Tibial nerve (tissue), 4 donors: ENCODE measurements at regions not wholly inside any gene's neighbourhood (a gene's known extent, or its start where the extent isn't known, plus 50 kb on each side); places are given as distances from the start of the nearest gene placed in this dataset.

Experiments used
- DNase-seq, 2 donors: peaks; one replicate each; pipeline ENCODE4 v3.0.0-alpha.2; 2019; ENCODE audit warnings: low spot score in 2 of 2
- H3K27ac ChIP-seq, 4 donors: fragments of 200-600 bp; sonication (generic) in 3 of 4; one replicate each; pipeline ENCODE4 v1.5.1; 2017 to 2019; ENCODE audit warnings: mild to moderate bottlenecking in 1 of 4
- H3K27me3 ChIP-seq, 2 donors: fragments of 200-600 bp; sonication (generic) in 1 of 2; one replicate each; pipeline versions ENCODE4 v1.5.1 to v1.6.0; 2017 to 2019
- H3K36me3 ChIP-seq, 3 donors: fragments of 200-600 bp; sonication (generic); one replicate each; pipeline ENCODE4 v1.5.1; 2018 to 2019
- H3K4me1 ChIP-seq, 4 donors: fragments of 200-600 bp; sonication (generic) in 3 of 4; one replicate each; pipeline ENCODE4 v1.5.1; 2017 to 2019
- H3K4me3 ChIP-seq, 4 donors: fragments of 200-600 bp; sonication (generic) in 3 of 4; one replicate each; pipeline ENCODE4 v1.5.1; 2017 to 2019; ENCODE audit warnings: mild to moderate bottlenecking in 1 of 4, moderate library complexity in 1 of 4
- H3K9me3 ChIP-seq, 4 donors: fragments of 200-600 bp; sonication (generic) in 3 of 4; one replicate each; pipeline ENCODE4 v1.5.1; 2017 to 2019
- CTCF ChIP-seq, 5 experiments: fragments of 200-600 bp in 3 of 5; fragments of 450-650 bp in 2 of 5; sonication (generic) in 3 of 5; IDR thresholded peaks; one replicate each; pipeline ENCODE4 v1.5.1; 2016 to 2019; ENCODE audit warnings: antibody characterized with exemption in 5 of 5, mild to moderate bottlenecking in 3 of 5, moderate library complexity in 2 of 5
- EP300 ChIP-seq, 2 donors: sonication (generic); formaldehyde crosslinking; IDR thresholded peaks; one replicate each; pipeline ENCODE4 v1.6.1; 2017; ENCODE audit warnings: antibody characterized with exemption in 2 of 2, mild to moderate bottlenecking in 1 of 2
- POLR2A ChIP-seq, 2 donors: fragments of 450-650 bp; IDR thresholded peaks; one replicate each; pipeline ENCODE4 v1.6.1; 2017; ENCODE audit warnings: antibody characterized with exemption in 2 of 2, mild to moderate bottlenecking in 2 of 2, moderate library complexity in 2 of 2
- WGBS, 2 donors: methylation state at CpG; one replicate each; pipeline ENCODE4 v1.1.5; 2018; 5-methylcytosine and 5-hydroxymethylcytosine counted together

GRCh38 chr2:192443831-192444230, 249.1 kb upstream of the TMEFF2 start:
- Histone ChIP-seq H3K4me1 (no peaks in the 10 kb centered on the region), H3K9me3 (no peaks in the 10 kb centered on the region), H3K36me3 (no peaks in the 10 kb centered on the region), H3K4me3 (no peak overlapping the region), H3K27ac (no peak overlapping the region), H3K27me3 (no peaks in the 10 kb centered on the region)
- WGBS, 2 donors = 45 to 50% methylated on average over 2 of the region's 2 CpGs
- no peak for TF ChIP-seq CTCF (IDR thresholded peaks at IDR 0.05)
- no peak for TF ChIP-seq POLR2A (IDR thresholded peaks at IDR 0.05)
- TF ChIP-seq EP300 (IDR thresholded peaks at IDR 0.05) = no peak
- no peak for DNase-seq

- DNase-seq = no peak
- Histone ChIP-seq H3K36me3 (no peaks in the 10 kb centered on the region), H3K9me3 (no peaks in the 10 kb centered on the region), H3K27me3 (no peaks in the 10 kb centered on the region), H3K4me1 (no peaks in the 10 kb centered on the region), H3K4me3 (no peak overlapping the region), H3K27ac (no peak overlapping the region)
- WGBS, 2 donors = 86 to 93% methylated on average over 1 of the region's 1 CpG
- no peak for TF ChIP-seq POLR2A (IDR thresholded peaks at IDR 0.05)
- no peak for TF ChIP-seq EP300 (IDR thresholded peaks at IDR 0.05)
- TF ChIP-seq CTCF (IDR thresholded peaks at IDR 0.05) = no peak
These were observed 243.5 kb upstream of the TMEFF2 start for GRCh38 chr2:192438239-192438638.

- H3K36me3 ChIP-seq = no peaks in the 10 kb centered on the region
- H3K4me3 ChIP-seq = no peak overlapping the region
- H3K9me3 ChIP-seq = no peaks in the 10 kb centered on the region
- TF ChIP-seq EP300 (IDR thresholded peaks at IDR 0.05) (no peak), POLR2A (IDR thresholded peaks at IDR 0.05) (no peak), CTCF (IDR thresholded peaks at IDR 0.05) (no peak)
- DNase-seq = no peak
- H3K27me3 ChIP-seq = no peaks in the 10 kb centered on the region
- H3K27ac ChIP-seq = no peak overlapping the region
- 53 to 68% methylated on average over 4 of the region's 4 CpGs for WGBS, 2 donors
- H3K4me1 ChIP-seq = no peaks in the 10 kb centered on the region
These were observed 242.9 kb upstream of the TMEFF2 start for GRCh38 chr2:192437653-192438052.

GRCh38 chr2:192424243-192424642, 229.5 kb upstream of the TMEFF2 start:
- TF ChIP-seq EP300 (IDR thresholded peaks at IDR 0.05) = no peak
- TF ChIP-seq CTCF (IDR thresholded peaks at IDR 0.05) = no peak
- no peak for TF ChIP-seq POLR2A (IDR thresholded peaks at IDR 0.05)
- WGBS, 2 donors = 89 to 90% methylated on average over 4 of the region's 4 CpGs
- Histone ChIP-seq H3K4me3 (no peak overlapping the region), H3K4me1 (no peaks in the 10 kb centered on the region), H3K36me3 (no peaks in the 10 kb centered on the region), H3K9me3 (no peaks in the 10 kb centered on the region), H3K27ac (no peak overlapping the region), H3K27me3 (no peaks in the 10 kb centered on the region)
- DNase-seq = no peak

- no peak for TF ChIP-seq POLR2A (IDR thresholded peaks at IDR 0.05)
- TF ChIP-seq EP300 (IDR thresholded peaks at IDR 0.05) = no peak
- no peak for TF ChIP-seq CTCF (IDR thresholded peaks at IDR 0.05)
- H3K27me3 ChIP-seq = no peaks in the 10 kb centered on the region
- no peaks in the 10 kb centered on the region for H3K9me3 ChIP-seq
- WGBS, 2 donors = 48 to 51% methylated on average over 2 of the region's 2 CpGs
- H3K27ac ChIP-seq = no peak overlapping the region
- no peaks in the 10 kb centered on the region for H3K36me3 ChIP-seq
- no peak overlapping the region for H3K4me3 ChIP-seq
- no peaks in the 10 kb centered on the region for H3K4me1 ChIP-seq
- DNase-seq = no peak
These were observed 225.1 kb upstream of the TMEFF2 start for GRCh38 chr2:192419786-192420185.
